ENCODE measurements at regions not wholly inside any gene's neighbourhood (a gene's known extent, or its start where the extent isn't known, plus 50 kb on each side); places are given as distances from the start of the nearest gene placed in this dataset.

DNA sequence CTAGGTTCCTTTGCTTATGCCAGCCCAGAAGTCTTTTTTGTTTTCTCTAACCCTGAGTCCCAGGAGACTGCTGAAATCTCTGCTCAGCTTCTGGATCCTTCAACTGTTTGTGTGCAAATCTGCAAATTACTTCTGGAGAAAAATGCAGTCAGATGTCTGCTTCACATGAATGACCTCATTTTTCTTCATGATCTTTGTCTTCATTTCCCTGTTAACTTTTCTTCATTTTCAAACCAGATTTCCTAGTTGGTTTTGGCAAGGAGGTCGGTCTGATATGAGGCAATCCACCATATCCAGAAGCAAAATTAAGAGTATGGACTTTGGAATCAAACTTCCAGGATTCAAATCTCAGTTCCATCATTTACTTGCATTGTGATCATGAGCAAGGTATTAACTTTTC, 66.8 kb downstream of the ZNF503 start:
- TF ChIP-seq, protein P1, sequence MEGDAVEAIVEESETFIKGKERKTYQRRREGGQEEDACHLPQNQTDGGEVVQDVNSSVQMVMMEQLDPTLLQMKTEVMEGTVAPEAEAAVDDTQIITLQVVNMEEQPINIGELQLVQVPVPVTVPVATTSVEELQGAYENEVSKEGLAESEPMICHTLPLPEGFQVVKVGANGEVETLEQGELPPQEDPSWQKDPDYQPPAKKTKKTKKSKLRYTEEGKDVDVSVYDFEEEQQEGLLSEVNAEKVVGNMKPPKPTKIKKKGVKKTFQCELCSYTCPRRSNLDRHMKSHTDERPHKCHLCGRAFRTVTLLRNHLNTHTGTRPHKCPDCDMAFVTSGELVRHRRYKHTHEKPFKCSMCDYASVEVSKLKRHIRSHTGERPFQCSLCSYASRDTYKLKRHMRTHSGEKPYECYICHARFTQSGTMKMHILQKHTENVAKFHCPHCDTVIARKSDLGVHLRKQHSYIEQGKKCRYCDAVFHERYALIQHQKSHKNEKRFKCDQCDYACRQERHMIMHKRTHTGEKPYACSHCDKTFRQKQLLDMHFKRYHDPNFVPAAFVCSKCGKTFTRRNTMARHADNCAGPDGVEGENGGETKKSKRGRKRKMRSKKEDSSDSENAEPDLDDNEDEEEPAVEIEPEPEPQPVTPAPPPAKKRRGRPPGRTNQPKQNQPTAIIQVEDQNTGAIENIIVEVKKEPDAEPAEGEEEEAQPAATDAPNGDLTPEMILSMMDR (IDR thresholded peaks at IDR 0.05; ENCODE audit: insufficient read depth, low read length, poor library complexity, severe bottlenecking) = no peak
- TF ChIP-seq EZH2phosphoT487 (conservative IDR thresholded peaks at IDR 0.05; ENCODE audit: low read length) = no peak
